Neural cell (in vitro differentiated cells): ENCODE measurements at regions not wholly inside any gene's neighbourhood (a gene's known extent, or its start where the extent isn't known, plus 50 kb on each side); places are given as distances from the start of the nearest gene placed in this dataset.

Experiments
- H2AFZ ChIP-seq: fragments of 200-600, 300-800 bp; sonication (generic), shearing (Covaris generic); 2 replicates; pipeline ENCODE4 v1.6.0; 2014; ENCODE audit warnings: low read depth, mild to moderate bottlenecking, antibody characterized with exemption, low read length, moderate library complexity
- H3F3A ChIP-seq: fragments of 200-600 bp; shearing (Covaris generic); 2 replicates; pipeline ENCODE4 v1.6.1; 2016; ENCODE audit warnings: mild to moderate bottlenecking, moderate library complexity, mixed read lengths, antibody characterized with exemption, low read length; ENCODE audit not compliant: insufficient read depth, poor library complexity, severe bottlenecking
- H3K27ac ChIP-seq: fragments of 200-600, 300-800 bp; sonication (generic), shearing (Covaris generic); 2 replicates; pipeline ENCODE4 v1.5.1; 2014; ENCODE audit warnings: mild to moderate bottlenecking, low read length, moderate library complexity
- H3K27me3 ChIP-seq: fragments of 300-800, 200-600 bp; sonication (generic), shearing (Covaris generic); 2 replicates; pipeline ENCODE4 v1.6.0; 2014; ENCODE audit warnings: mild to moderate bottlenecking, low read depth, low read length, moderate library complexity; ENCODE audit not compliant: insufficient read depth
- H3K36me3 ChIP-seq: fragments of 300-800, 200-600 bp; sonication (generic), shearing (Covaris generic); 2 replicates; pipeline ENCODE4 v1.5.1; 2014; ENCODE audit warnings: mild to moderate bottlenecking, antibody characterized with exemption, low read length, moderate library complexity; ENCODE audit not compliant: insufficient read depth
- H3K4me2 ChIP-seq: fragments of 300-800, 200-600 bp; sonication (generic), shearing (Covaris generic); 2 replicates; pipeline ENCODE4 v1.6.0; 2014; ENCODE audit warnings: mild to moderate bottlenecking, low read length
- H3K4me3 ChIP-seq: fragments of 300-800, 200-600 bp; sonication (generic), shearing (Covaris generic); 2 replicates; pipeline ENCODE4 v1.5.1; 2014; ENCODE audit warnings: mild to moderate bottlenecking, low read length, moderate library complexity
- H3K79me2 ChIP-seq: fragments of 200-600 bp; shearing (Covaris generic); replicated peaks from 2 replicates; pipeline ENCODE4 v1.6.0; 2014; ENCODE audit warnings: mild to moderate bottlenecking, low read length, moderate library complexity; ENCODE audit not compliant: insufficient read depth
- H3K9ac ChIP-seq: fragments of 300-800, 200-600 bp; sonication (generic), shearing (Covaris generic); 2 replicates; pipeline ENCODE4 v1.6.1; 2016; ENCODE audit warnings: mild to moderate bottlenecking, low read length, mixed read lengths
- H3K9me2 ChIP-seq: fragments of 200-600 bp; shearing (Covaris generic); 2 replicates; pipeline ENCODE4 v1.6.1; 2016; ENCODE audit warnings: mild to moderate bottlenecking, low read length, mixed read lengths; ENCODE audit not compliant: insufficient read depth
- H3K9me3 ChIP-seq: fragments of 200-600, 300-800 bp; sonication (generic), shearing (Covaris generic); 2 replicates; pipeline ENCODE4 v1.6.1; 2016; ENCODE audit warnings: mild to moderate bottlenecking, mixed run types, low read length, moderate library complexity, mixed read lengths
- H4K20me1 ChIP-seq: fragments of 200-600 bp; shearing (Covaris generic); 2 replicates; pipeline ENCODE4 v1.6.1; 2016; ENCODE audit warnings: mild to moderate bottlenecking, mixed run types; ENCODE audit not compliant: insufficient read depth
- EP300 ChIP-seq: fragments of 450-650 bp; conservative IDR thresholded peaks from 2 replicates; pipeline ENCODE4 v1.6.1; 2014; ENCODE audit warnings: antibody characterized with exemption, mild to moderate bottlenecking, moderate library complexity; ENCODE audit not compliant: poor library complexity, severe bottlenecking
- EZH2 ChIP-seq: fragments of 200-600, 300-800 bp; shearing (Covaris generic), sonication (generic); IDR thresholded peaks from 2 replicates; pipeline ENCODE4 v1.6.1; 2014; ENCODE audit warnings: antibody characterized with exemption, low read length, borderline replicate concordance, mild to moderate bottlenecking; ENCODE audit not compliant: insufficient read depth, poor library complexity, severe bottlenecking
- MXI1 ChIP-seq: fragments of 450-650 bp; conservative IDR thresholded peaks from 2 replicates; pipeline ENCODE4 v1.6.1; 2014; ENCODE audit warnings: antibody characterized with exemption, mild to moderate bottlenecking; ENCODE audit not compliant: poor library complexity, severe bottlenecking
- POLR2AphosphoS5 ChIP-seq: IDR thresholded peaks from 2 replicates; pipeline ENCODE4 v1.6.1; 2012
- RAD21 ChIP-seq: fragments of 450-650 bp; conservative IDR thresholded peaks from 2 replicates; pipeline ENCODE4 v1.6.1; 2014; ENCODE audit warnings: antibody characterized with exemption, mild to moderate bottlenecking, moderate library complexity
- SMC3 ChIP-seq: fragments of 450-650 bp; conservative IDR thresholded peaks from 2 replicates; pipeline ENCODE4 v1.6.1; 2014; ENCODE audit warnings: antibody characterized with exemption, mild to moderate bottlenecking, moderate library complexity; ENCODE audit not compliant: poor library complexity
- TAF1 ChIP-seq: IDR thresholded peaks from 2 replicates; pipeline ENCODE4 v1.6.1; 2012; ENCODE audit warnings: low read depth
- TF ChIP-seq, protein P1 (sequence below): fragments of 450-650 bp; IDR thresholded peaks from 2 replicates; pipeline ENCODE4 v1.5.1; 2014; ENCODE audit warnings: antibody characterized with exemption, mild to moderate bottlenecking, moderate library complexity; ENCODE audit not compliant: poor library complexity, severe bottlenecking
- TF ChIP-seq, protein P2 (sequence below): IDR thresholded peaks from 2 replicates; pipeline ENCODE4 v1.6.1; 2012; ENCODE audit warnings: borderline replicate concordance

DNA sequence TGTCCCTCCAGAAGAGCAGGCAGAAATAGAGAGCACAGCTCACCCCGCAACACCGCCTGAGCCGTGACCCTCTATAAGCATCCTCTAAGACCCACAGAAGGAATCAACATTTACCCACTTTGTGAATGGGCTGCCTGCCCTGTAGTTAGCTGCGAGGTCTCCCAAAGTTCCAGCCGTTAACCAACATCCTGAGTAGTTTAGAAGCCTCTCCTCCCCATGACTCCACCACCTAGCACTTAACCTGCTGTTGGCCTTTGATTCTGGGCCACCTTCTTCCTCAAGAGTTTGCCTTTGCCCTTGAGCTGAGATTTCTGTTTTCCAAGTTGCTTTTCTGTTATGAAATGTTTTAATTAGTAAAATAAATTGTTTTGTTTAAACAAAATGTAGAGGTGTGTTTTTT is 75.8 kb downstream of the NUDT10 start:
- H2AFZ ChIP-seq, result no peak overlapping the region
- H3K4me2 ChIP-seq, result no peak overlapping the region
- H3K27me3 ChIP-seq, result no peaks in the 10 kb centered on the region
- no peak overlapping the region for H3K9ac ChIP-seq
- H3K9me3 ChIP-seq, result no peaks in the 10 kb centered on the region
- H4K20me1 ChIP-seq, result no peaks in the 10 kb centered on the region
- no peak overlapping the region for H3K4me3 ChIP-seq
- H3K9me2 ChIP-seq, result no peaks in the 10 kb centered on the region
- H3K79me2 ChIP-seq, result no peaks in the 10 kb centered on the region
- no peaks in the 10 kb centered on the region for H3F3A ChIP-seq
- H3K27ac ChIP-seq, result no peak overlapping the region
- H3K36me3 ChIP-seq, result no peaks in the 10 kb centered on the region
- TF ChIP-seq TAF1 (no peak), MXI1 (no peak), RAD21 (no peak), SMC3 (no peak), POLR2AphosphoS5 (no peak), EZH2 (no peak), EP300 (no peak)
- TF ChIP-seq, protein P1, sequence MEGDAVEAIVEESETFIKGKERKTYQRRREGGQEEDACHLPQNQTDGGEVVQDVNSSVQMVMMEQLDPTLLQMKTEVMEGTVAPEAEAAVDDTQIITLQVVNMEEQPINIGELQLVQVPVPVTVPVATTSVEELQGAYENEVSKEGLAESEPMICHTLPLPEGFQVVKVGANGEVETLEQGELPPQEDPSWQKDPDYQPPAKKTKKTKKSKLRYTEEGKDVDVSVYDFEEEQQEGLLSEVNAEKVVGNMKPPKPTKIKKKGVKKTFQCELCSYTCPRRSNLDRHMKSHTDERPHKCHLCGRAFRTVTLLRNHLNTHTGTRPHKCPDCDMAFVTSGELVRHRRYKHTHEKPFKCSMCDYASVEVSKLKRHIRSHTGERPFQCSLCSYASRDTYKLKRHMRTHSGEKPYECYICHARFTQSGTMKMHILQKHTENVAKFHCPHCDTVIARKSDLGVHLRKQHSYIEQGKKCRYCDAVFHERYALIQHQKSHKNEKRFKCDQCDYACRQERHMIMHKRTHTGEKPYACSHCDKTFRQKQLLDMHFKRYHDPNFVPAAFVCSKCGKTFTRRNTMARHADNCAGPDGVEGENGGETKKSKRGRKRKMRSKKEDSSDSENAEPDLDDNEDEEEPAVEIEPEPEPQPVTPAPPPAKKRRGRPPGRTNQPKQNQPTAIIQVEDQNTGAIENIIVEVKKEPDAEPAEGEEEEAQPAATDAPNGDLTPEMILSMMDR, result no peak
- TF ChIP-seq, protein P2, sequence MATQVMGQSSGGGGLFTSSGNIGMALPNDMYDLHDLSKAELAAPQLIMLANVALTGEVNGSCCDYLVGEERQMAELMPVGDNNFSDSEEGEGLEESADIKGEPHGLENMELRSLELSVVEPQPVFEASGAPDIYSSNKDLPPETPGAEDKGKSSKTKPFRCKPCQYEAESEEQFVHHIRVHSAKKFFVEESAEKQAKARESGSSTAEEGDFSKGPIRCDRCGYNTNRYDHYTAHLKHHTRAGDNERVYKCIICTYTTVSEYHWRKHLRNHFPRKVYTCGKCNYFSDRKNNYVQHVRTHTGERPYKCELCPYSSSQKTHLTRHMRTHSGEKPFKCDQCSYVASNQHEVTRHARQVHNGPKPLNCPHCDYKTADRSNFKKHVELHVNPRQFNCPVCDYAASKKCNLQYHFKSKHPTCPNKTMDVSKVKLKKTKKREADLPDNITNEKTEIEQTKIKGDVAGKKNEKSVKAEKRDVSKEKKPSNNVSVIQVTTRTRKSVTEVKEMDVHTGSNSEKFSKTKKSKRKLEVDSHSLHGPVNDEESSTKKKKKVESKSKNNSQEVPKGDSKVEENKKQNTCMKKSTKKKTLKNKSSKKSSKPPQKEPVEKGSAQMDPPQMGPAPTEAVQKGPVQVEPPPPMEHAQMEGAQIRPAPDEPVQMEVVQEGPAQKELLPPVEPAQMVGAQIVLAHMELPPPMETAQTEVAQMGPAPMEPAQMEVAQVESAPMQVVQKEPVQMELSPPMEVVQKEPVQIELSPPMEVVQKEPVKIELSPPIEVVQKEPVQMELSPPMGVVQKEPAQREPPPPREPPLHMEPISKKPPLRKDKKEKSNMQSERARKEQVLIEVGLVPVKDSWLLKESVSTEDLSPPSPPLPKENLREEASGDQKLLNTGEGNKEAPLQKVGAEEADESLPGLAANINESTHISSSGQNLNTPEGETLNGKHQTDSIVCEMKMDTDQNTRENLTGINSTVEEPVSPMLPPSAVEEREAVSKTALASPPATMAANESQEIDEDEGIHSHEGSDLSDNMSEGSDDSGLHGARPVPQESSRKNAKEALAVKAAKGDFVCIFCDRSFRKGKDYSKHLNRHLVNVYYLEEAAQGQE, result no peak

DNA sequence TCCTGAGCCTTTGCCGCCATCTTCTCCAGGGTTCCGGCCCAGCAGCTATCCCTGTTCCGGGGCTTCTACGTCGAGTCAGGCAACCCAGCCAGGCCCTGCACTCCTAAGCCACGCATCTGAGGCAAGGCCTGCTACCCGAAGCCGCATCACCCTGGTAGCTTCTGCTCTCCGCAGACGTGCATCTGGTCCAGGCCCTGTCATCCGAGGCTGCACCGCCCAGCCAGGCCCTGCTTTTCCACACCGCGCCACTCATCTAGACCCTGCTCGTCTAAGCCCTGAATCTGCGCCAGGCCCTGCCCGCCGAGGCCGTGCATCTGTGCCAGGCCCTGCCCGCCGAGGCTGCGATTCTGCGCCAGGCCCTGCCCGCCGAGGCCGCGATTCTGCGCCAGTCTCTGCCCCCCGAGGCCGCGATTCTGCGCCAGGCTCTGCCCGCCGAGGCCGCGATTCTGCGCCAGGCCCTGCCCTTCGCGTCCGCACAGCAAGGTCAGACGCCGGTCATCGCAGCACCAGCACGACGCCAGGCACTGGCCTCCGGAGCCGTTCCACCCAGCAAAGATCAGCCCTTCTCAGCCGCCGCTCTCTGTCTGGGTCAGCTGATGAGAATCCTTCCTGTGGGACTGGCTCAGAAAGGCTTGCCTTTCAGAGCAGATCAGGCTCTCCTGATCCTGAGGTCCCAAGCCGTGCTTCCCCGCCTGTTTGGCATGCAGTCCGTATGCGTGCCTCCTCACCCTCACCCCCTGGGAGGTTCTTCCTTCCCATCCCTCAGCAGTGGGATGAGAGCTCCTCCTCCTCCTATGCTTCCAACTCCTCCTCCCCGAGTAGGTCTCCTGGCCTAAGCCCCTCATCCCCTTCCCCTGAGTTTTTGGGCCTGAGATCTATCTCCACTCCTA is 75.1 kb downstream of the NUDT10 start:
- Histone ChIP-seq H3F3A (no peaks in the 10 kb centered on the region), H3K27me3 (no peaks in the 10 kb centered on the region), H3K4me3 (no peak overlapping the region), H4K20me1 (no peaks in the 10 kb centered on the region), H3K9ac (no peak overlapping the region), H3K9me3 (no peaks in the 10 kb centered on the region), H3K9me2 (no peaks in the 10 kb centered on the region), H3K4me2 (no peak overlapping the region), H3K36me3 (no peaks in the 10 kb centered on the region), H2AFZ (no peak overlapping the region), H3K27ac (no peak overlapping the region), H3K79me2 (no peaks in the 10 kb centered on the region)
- TF ChIP-seq RAD21 (no peak), POLR2AphosphoS5 (no peak), EZH2 (no peak), TAF1 (no peak), EP300 (no peak), SMC3 (no peak), MXI1 (no peak)
- TF ChIP-seq, protein P1, result no peak
- TF ChIP-seq, protein P2, result no peak
